Lung (tissue), 11 donors: ENCODE measurements at regions not wholly inside any gene's neighbourhood (a gene's known extent, or its start where the extent isn't known, plus 50 kb on each side); places are given as distances from the start of the nearest gene placed in this dataset.

Experiments
- ATAC-seq: fragments of 200-7000 bp; cut with Tn5 transposase; one replicate; pipeline ENCODE4 v1.9.1; 2020; ENCODE audit warnings: moderate number of reproducible peaks; ENCODE audit not compliant: insufficient read depth, low FRiP score
- DNase-seq, 3 donors: peaks; one replicate each; pipeline ENCODE4 v3.0.0-alpha.2; 2013 to 2017
- H3K27ac ChIP-seq, 2 donors: one replicate each; pipeline ENCODE4 v1.5.1; 2013; ENCODE audit warnings: mild to moderate bottlenecking in 2 of 2, moderate library complexity in 2 of 2, control low read depth in 1 of 2, inconsistent platforms in 1 of 2, low read depth in 1 of 2, low read length in 1 of 2
- H3K27me3 ChIP-seq, 3 donors: one replicate each; pipeline ENCODE4 v1.5.1; 2013; ENCODE audit warnings: low read length in 2 of 3; ENCODE audit not compliant: control insufficient read depth in 3 of 3, insufficient read depth in 3 of 3
- H3K36me3 ChIP-seq, 4 donors: one replicate each; pipeline ENCODE4 v1.5.1; 2013; ENCODE audit warnings: low read length in 4 of 4, mild to moderate bottlenecking in 1 of 4, moderate library complexity in 1 of 4; ENCODE audit not compliant: control insufficient read depth in 4 of 4, insufficient read depth in 4 of 4
- H3K4me1 ChIP-seq, 5 donors: one replicate each; pipeline ENCODE4 v1.5.1; 2013; ENCODE audit warnings: low read length in 5 of 5, mild to moderate bottlenecking in 2 of 5, moderate library complexity in 1 of 5; ENCODE audit not compliant: control insufficient read depth in 5 of 5, insufficient read depth in 5 of 5
- H3K4me3 ChIP-seq: one replicate; pipeline ENCODE4 v1.5.1; 2013; ENCODE audit warnings: mild to moderate bottlenecking, control low read depth, moderate library complexity
- H3K9ac ChIP-seq, 2 donors: one replicate each; pipeline ENCODE4 v1.5.1; 2013; ENCODE audit warnings: low read length in 2 of 2, control low read depth in 1 of 2; ENCODE audit not compliant: insufficient read depth in 1 of 2
- H3K9me3 ChIP-seq, 4 donors: one replicate each; pipeline ENCODE4 v1.5.1; 2013; ENCODE audit warnings: low read length in 3 of 4, mild to moderate bottlenecking in 1 of 4, moderate library complexity in 1 of 4; ENCODE audit not compliant: control insufficient read depth in 4 of 4, insufficient read depth in 3 of 4
- CTCF ChIP-seq: IDR thresholded peaks from 2 replicates; pipeline ENCODE4 v1.5.1; 2012; ENCODE audit warnings: mild to moderate bottlenecking; ENCODE audit errors: control extremely low read depth, extremely low read depth
- WGBS, 2 donors: extraction: QIAGEN DNeasy Blood & Tissue Kit; methylation state at CpG; one replicate each; pipeline ENCODE4 v1.1.7; 2013; 5-methylcytosine and 5-hydroxymethylcytosine counted together
- donor health status: control.
- donor health status: control.
- donor health status: Bipolar disorder and iron deficiency.
- donor health status: healthy.
- donor health status: DM: yes; HTN: yes; CAD: no.

- WGBS, 2 donors, result 80 to 89% methylated on average over 1 of the region's 1 CpG
- no peaks in the 10 kb centered on the region for H3K27me3 ChIP-seq
- no peaks in the 10 kb centered on the region for H3K4me1 ChIP-seq
- no peak for ATAC-seq
- H3K4me3 ChIP-seq, result no peak overlapping the region
- H3K36me3 ChIP-seq, result no peaks in the 10 kb centered on the region
- no peak for TF ChIP-seq CTCF
- DNase-seq, result no peak
- H3K9me3 ChIP-seq, result peaks cover 0 to 3% (median 0%) of the 10 kb centered on the region in 4 donors
- no peak overlapping the region for H3K9ac ChIP-seq
- no peak overlapping the region for H3K27ac ChIP-seq
These were observed 76.6 kb upstream of the UBAC2 start for GRCh38 chr13:99124046-99124400.

DNA sequence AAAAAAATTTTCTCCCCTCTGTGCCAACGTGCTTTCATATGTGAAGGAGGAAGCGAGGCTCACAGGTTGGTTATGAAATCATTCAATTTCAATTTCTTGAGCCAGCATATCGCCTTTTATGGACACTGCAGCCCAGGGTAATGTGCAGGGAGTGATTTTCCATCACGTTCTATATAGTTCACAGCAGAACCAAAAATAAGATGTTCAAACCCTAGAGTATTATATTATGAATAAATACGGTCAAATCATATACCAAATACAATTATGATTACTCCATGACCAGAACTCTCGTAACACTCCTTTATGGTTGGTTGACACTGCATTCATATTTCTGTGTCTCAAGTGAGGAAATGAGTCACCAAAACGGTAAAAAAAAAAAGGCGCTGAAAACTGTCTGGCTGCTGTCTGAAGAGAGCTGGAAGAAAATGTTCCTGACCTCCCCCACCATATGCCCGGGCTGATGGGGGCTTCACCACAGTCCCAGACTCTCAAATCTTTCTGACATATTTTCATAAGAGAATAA is 75.8 kb upstream of the UBAC2 start:
- Histone ChIP-seq H3K27me3 (no peaks in the 10 kb centered on the region), H3K4me3 (no peak overlapping the region), H3K27ac (no peak overlapping the region), H3K4me1 (no peaks in the 10 kb centered on the region), H3K9me3 (peaks cover 0 to 3% (median 0%) of the 10 kb centered on the region in 4 donors), H3K9ac (no peak overlapping the region), H3K36me3 (no peaks in the 10 kb centered on the region)
- no peak for DNase-seq
- no peak for TF ChIP-seq CTCF
- ATAC-seq, result no peak
- WGBS, 2 donors, result 22 to 54% methylated on average over 9 of the region's 9 CpGs

GRCh38 chr13:99125326-99125915 is 75.2 kb upstream of the UBAC2 start:
- Histone ChIP-seq H3K27ac (no peak overlapping the region), H3K4me3 (no peak overlapping the region), H3K27me3 (no peaks in the 10 kb centered on the region), H3K4me1 (no peaks in the 10 kb centered on the region), H3K9ac (no peak overlapping the region), H3K36me3 (no peaks in the 10 kb centered on the region), H3K9me3 (peaks cover 0 to 5% (median 0%) of the 10 kb centered on the region in 4 donors)
- WGBS, 2 donors, result 89 to 94% methylated on average over 9 of the region's 9 CpGs
- no peak for TF ChIP-seq CTCF
- DNase-seq (no peak), ATAC-seq (no peak)

GRCh38 chr13:99126821-99127220 is 73.8 kb upstream of the UBAC2 start:
- WGBS, 2 donors, result 69 to 94% methylated on average over 2 of the region's 2 CpGs
- TF ChIP-seq CTCF, result no peak
- Histone ChIP-seq H3K27me3 (no peaks in the 10 kb centered on the region), H3K9ac (no peak overlapping the region), H3K4me3 (no peak overlapping the region), H3K9me3 (peaks cover 0 to 5% (median 0%) of the 10 kb centered on the region in 4 donors), H3K4me1 (no peaks in the 10 kb centered on the region), H3K27ac (no peak overlapping the region), H3K36me3 (no peaks in the 10 kb centered on the region)
- no peak for ATAC-seq
- DNase-seq, result no peak
